Natural killer cell treated with Interleukin-12 subunit alpha and Interleukin-12 subunit beta and Interleukin-15 and Interleukin-18, amount 100 ng/mL, for 72 hours (primary cell): ENCODE measurements at regions not wholly inside any gene's neighbourhood (a gene's known extent, or its start where the extent isn't known, plus 50 kb on each side); places are given as distances from the start of the nearest gene placed in this dataset.

Experiments used
- ATAC-seq, 2 donors: fragments of 150-1000 bp; cut with Tn5 transposase in 1 of 2; sonication (Bioruptor Pico), chemical (Tn5 transposase) in 1 of 2; 2 replicates each; pipeline ENCODE4 v1.10.0; 2021
- DNase-seq: peaks from one replicate; pipeline ENCODE4 v3.0.0; 2022; ENCODE audit warnings: low spot score
- H3K27ac Mint-ChIP-seq, 2 donors: 1 replicate in 1 of 2; 2 replicates in 1 of 2; pipeline ENCODE4 v1.8.0; 2022; ENCODE audit warnings: mixed read lengths in 2 of 2, mild to moderate bottlenecking in 1 of 2, moderate library complexity in 1 of 2
- H3K27me3 Mint-ChIP-seq, 2 donors: 1 replicate in 1 of 2; 2 replicates in 1 of 2; pipeline ENCODE4 v1.8.0; 2022; ENCODE audit warnings: mixed read lengths in 2 of 2
- H3K36me3 Mint-ChIP-seq: one replicate; pipeline ENCODE4 v1.8.0; 2022; ENCODE audit warnings: mixed read lengths
- H3K4me1 Mint-ChIP-seq, 2 donors: 1 replicate in 1 of 2; 2 replicates in 1 of 2; pipeline ENCODE4 v1.8.0; 2022; ENCODE audit warnings: low read depth in 2 of 2, mixed read lengths in 2 of 2, mild to moderate bottlenecking in 1 of 2
- H3K4me3 Mint-ChIP-seq: one replicate; pipeline ENCODE4 v1.8.0; 2022; ENCODE audit warnings: mixed read lengths
- H3K9me3 Mint-ChIP-seq: 2 replicates; pipeline ENCODE4 v1.8.0; 2022; ENCODE audit warnings: mixed read lengths

- peaks cover 5 to 9% of the 10 kb centered on the region in 2 donors for H3K4me1 Mint-ChIP-seq
- no peak for DNase-seq
These were observed 116.5 kb upstream of the C1orf174 start for GRCh38 chr1:4016351-4017130.

GRCh38 chr1:4017636-4018365, 117.7 kb upstream of the C1orf174 start:
- ATAC-seq, result no peak
- H3K4me3 Mint-ChIP-seq, result no peak overlapping the region
- no peak overlapping the region for H3K27ac Mint-ChIP-seq
- no peaks in the 10 kb centered on the region for H3K9me3 Mint-ChIP-seq
- H3K27me3 Mint-ChIP-seq, result peaks cover under 1 to 17% of the 10 kb centered on the region in 2 donors
- no peak for DNase-seq
- no peaks in the 10 kb centered on the region for H3K36me3 Mint-ChIP-seq
- peaks cover 5 to 9% of the 10 kb centered on the region in 2 donors for H3K4me1 Mint-ChIP-seq

More at GRCh38 chr1:4016351-4017130, 116.5 kb upstream of the C1orf174 start:
- H3K4me3 Mint-ChIP-seq, result no peak overlapping the region
- no peaks in the 10 kb centered on the region for H3K36me3 Mint-ChIP-seq
- ATAC-seq, result no peak
- H3K9me3 Mint-ChIP-seq, result no peaks in the 10 kb centered on the region
- H3K27ac Mint-ChIP-seq, result peak overlapping the region in 1 of 2 donors; percentile 27
- peaks cover 6 to 25% of the 10 kb centered on the region in 2 donors for H3K27me3 Mint-ChIP-seq

GRCh38 chr1:4018466-4019146, 118.5 kb upstream of the C1orf174 start:
- Mint-ChIP-seq H3K4me1 (peaks cover 5 to 9% of the 10 kb centered on the region in 2 donors), H3K27me3 (peaks cover 0 to 10% of the 10 kb centered on the region in 2 donors), H3K36me3 (no peaks in the 10 kb centered on the region), H3K27ac (no peak overlapping the region), H3K9me3 (no peaks in the 10 kb centered on the region), H3K4me3 (no peak overlapping the region)
- DNase-seq (no peak), ATAC-seq (no peak)

- no peak for ATAC-seq
- H3K4me1 Mint-ChIP-seq, result peaks cover 5 to 9% of the 10 kb centered on the region in 2 donors
- H3K27ac Mint-ChIP-seq, result no peak overlapping the region
- H3K9me3 Mint-ChIP-seq, result no peaks in the 10 kb centered on the region
- no peaks in the 10 kb centered on the region for H3K36me3 Mint-ChIP-seq
- H3K4me3 Mint-ChIP-seq, result no peak overlapping the region
- no peak for DNase-seq
- peaks cover 0 to 8% of the 10 kb centered on the region in 2 donors for H3K27me3 Mint-ChIP-seq
These were observed 119.1 kb upstream of the C1orf174 start for GRCh38 chr1:4019147-4019521.

- DNase-seq (no peak), ATAC-seq (no peak)
- Mint-ChIP-seq H3K27ac (no peak overlapping the region), H3K4me1 (peaks cover 5 to 9% of the 10 kb centered on the region in 2 donors), H3K9me3 (no peaks in the 10 kb centered on the region), H3K4me3 (no peak overlapping the region), H3K36me3 (no peaks in the 10 kb centered on the region), H3K27me3 (peaks cover 2 to 13% of the 10 kb centered on the region in 2 donors)
These were observed 119.7 kb upstream of the C1orf174 start for GRCh38 chr1:4019606-4020331.

- H3K27me3 Mint-ChIP-seq, result peaks cover 5 to 19% of the 10 kb centered on the region in 2 donors
- H3K9me3 Mint-ChIP-seq, result no peaks in the 10 kb centered on the region
- H3K4me3 Mint-ChIP-seq, result no peak overlapping the region
- H3K27ac Mint-ChIP-seq, result no peak overlapping the region
- H3K36me3 Mint-ChIP-seq, result no peaks in the 10 kb centered on the region
- ATAC-seq (no peak), DNase-seq (no peak)
- H3K4me1 Mint-ChIP-seq, result peaks cover 5 to 9% of the 10 kb centered on the region in 2 donors
These were observed 120.4 kb upstream of the C1orf174 start for GRCh38 chr1:4020449-4020848.

GRCh38 chr1:4021136-4021973, 121.3 kb upstream of the C1orf174 start:
- no peaks in the 10 kb centered on the region for H3K36me3 Mint-ChIP-seq
- ATAC-seq (peak in 1 of 2 donors; percentile 37), DNase-seq (no peak)
- peaks cover 3 to 6% of the 10 kb centered on the region in 2 donors for H3K4me1 Mint-ChIP-seq
- H3K27ac Mint-ChIP-seq, result no peak overlapping the region
- H3K27me3 Mint-ChIP-seq, result peaks cover 7 to 16% of the 10 kb centered on the region in 2 donors
- H3K4me3 Mint-ChIP-seq, result no peak overlapping the region
- H3K9me3 Mint-ChIP-seq, result no peaks in the 10 kb centered on the region

- ATAC-seq (no peak), DNase-seq (no peak)
- H3K36me3 Mint-ChIP-seq, result no peaks in the 10 kb centered on the region
- H3K27me3 Mint-ChIP-seq, result peaks cover 7 to 16% of the 10 kb centered on the region in 2 donors
- peaks cover 0 to 2% of the 10 kb centered on the region in 2 donors for H3K4me1 Mint-ChIP-seq
- H3K27ac Mint-ChIP-seq, result no peak overlapping the region
- H3K9me3 Mint-ChIP-seq, result no peaks in the 10 kb centered on the region
- no peak overlapping the region for H3K4me3 Mint-ChIP-seq
These were observed 121.8 kb upstream of the C1orf174 start for GRCh38 chr1:4021974-4022268.

GRCh38 chr1:4022715-4023114, 122.6 kb upstream of the C1orf174 start:
- H3K9me3 Mint-ChIP-seq, result no peaks in the 10 kb centered on the region
- no peaks in the 10 kb centered on the region for H3K4me1 Mint-ChIP-seq
- ATAC-seq (no peak), DNase-seq (no peak)
- no peak overlapping the region for H3K27ac Mint-ChIP-seq
- no peaks in the 10 kb centered on the region for H3K36me3 Mint-ChIP-seq
- no peak overlapping the region for H3K4me3 Mint-ChIP-seq
- peaks cover 7 to 16% of the 10 kb centered on the region in 2 donors for H3K27me3 Mint-ChIP-seq

- Mint-ChIP-seq H3K4me3 (no peak overlapping the region), H3K27me3 (peaks cover 13 to 16% of the 10 kb centered on the region in 2 donors), H3K27ac (no peak overlapping the region), H3K9me3 (no peaks in the 10 kb centered on the region), H3K4me1 (no peaks in the 10 kb centered on the region), H3K36me3 (no peaks in the 10 kb centered on the region)
- DNase-seq (no peak), ATAC-seq (no peak)
These were observed 123.6 kb upstream of the C1orf174 start for GRCh38 chr1:4023678-4024077.

- DNase-seq (no peak), ATAC-seq (no peak)
- Mint-ChIP-seq H3K4me3 (no peak overlapping the region), H3K27me3 (peaks cover 14 to 17% of the 10 kb centered on the region in 2 donors), H3K9me3 (no peaks in the 10 kb centered on the region), H3K4me1 (no peaks in the 10 kb centered on the region), H3K27ac (no peak overlapping the region), H3K36me3 (no peaks in the 10 kb centered on the region)
These were observed 124.7 kb upstream of the C1orf174 start for GRCh38 chr1:4024811-4025210.

- DNase-seq (no peak), ATAC-seq (no peak)
- Mint-ChIP-seq H3K27me3 (peaks cover 14 to 24% of the 10 kb centered on the region in 2 donors), H3K36me3 (no peaks in the 10 kb centered on the region), H3K4me3 (no peak overlapping the region), H3K4me1 (no peaks in the 10 kb centered on the region), H3K9me3 (no peaks in the 10 kb centered on the region), H3K27ac (no peak overlapping the region)
These were observed 125.7 kb upstream of the C1orf174 start for GRCh38 chr1:4025752-4026151.

GRCh38 chr1:4027008-4027407, 126.9 kb upstream of the C1orf174 start:
- no peak for ATAC-seq

More at GRCh38 chr1:4027008-4027407, 126.9 kb upstream of the C1orf174 start:
- no peaks in the 10 kb centered on the region for H3K4me1 Mint-ChIP-seq
- H3K36me3 Mint-ChIP-seq, result peaks cover 4% of the 10 kb centered on the region
- no peak overlapping the region for H3K4me3 Mint-ChIP-seq
- H3K27me3 Mint-ChIP-seq, result peaks cover 21 to 35% of the 10 kb centered on the region in 2 donors
- DNase-seq, result no peak
- no peaks in the 10 kb centered on the region for H3K9me3 Mint-ChIP-seq
- H3K27ac Mint-ChIP-seq, result no peak overlapping the region
